Vagina (tissue), 2 donors: ENCODE measurements at regions not wholly inside any gene's neighbourhood (a gene's known extent, or its start where the extent isn't known, plus 50 kb on each side); places are given as distances from the start of the nearest gene placed in this dataset.

ENCODE experiments used
- POLR2A ChIP-seq, 2 donors: fragments of 450-650 bp; IDR thresholded peaks; one replicate each; pipeline ENCODE4 v1.6.1; 2017; ENCODE audit warnings: antibody characterized with exemption in 2 of 2, mild to moderate bottlenecking in 2 of 2, moderate library complexity in 2 of 2
- POLR2AphosphoS5 ChIP-seq, 2 donors: sonication (generic); formaldehyde crosslinking; IDR thresholded peaks; one replicate each; pipeline ENCODE4 v1.9.0; 2017; ENCODE audit warnings: antibody characterized with exemption in 2 of 2, mild to moderate bottlenecking in 2 of 2, low read depth in 1 of 2; ENCODE audit not compliant: insufficient read depth in 1 of 2
- TF ChIP-seq, protein P1 (sequence below), 3 experiments: fragments of 450-650 bp in 2 of 3; fragments of 200-600 bp in 1 of 3; sonication (generic) in 1 of 3; IDR thresholded peaks; one replicate each; pipeline ENCODE4 v1.5.1; 2017 to 2019; ENCODE audit warnings: antibody characterized with exemption in 3 of 3, mild to moderate bottlenecking in 2 of 3, moderate library complexity in 2 of 3

DNA sequence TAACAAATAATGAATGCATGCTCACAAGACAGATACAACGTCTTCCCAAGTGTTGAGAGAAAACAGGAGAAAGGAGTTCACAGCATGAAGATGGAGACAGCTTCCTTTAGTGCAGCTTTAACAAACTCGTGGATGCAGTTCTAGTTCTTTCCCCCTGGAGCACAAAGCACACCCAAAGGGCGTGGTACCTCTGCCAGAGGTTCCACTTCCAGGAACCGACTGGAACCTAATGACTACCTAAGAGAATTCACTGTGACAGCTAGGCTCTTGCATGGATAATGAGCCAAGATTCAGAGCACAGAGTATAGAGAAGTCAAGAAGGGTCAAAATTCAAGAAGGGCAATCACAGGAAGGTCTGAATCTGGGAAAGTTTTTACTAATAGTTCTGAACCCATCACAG lies 673.2 kb downstream of the XPNPEP1 start:
- TF ChIP-seq, protein P1, sequence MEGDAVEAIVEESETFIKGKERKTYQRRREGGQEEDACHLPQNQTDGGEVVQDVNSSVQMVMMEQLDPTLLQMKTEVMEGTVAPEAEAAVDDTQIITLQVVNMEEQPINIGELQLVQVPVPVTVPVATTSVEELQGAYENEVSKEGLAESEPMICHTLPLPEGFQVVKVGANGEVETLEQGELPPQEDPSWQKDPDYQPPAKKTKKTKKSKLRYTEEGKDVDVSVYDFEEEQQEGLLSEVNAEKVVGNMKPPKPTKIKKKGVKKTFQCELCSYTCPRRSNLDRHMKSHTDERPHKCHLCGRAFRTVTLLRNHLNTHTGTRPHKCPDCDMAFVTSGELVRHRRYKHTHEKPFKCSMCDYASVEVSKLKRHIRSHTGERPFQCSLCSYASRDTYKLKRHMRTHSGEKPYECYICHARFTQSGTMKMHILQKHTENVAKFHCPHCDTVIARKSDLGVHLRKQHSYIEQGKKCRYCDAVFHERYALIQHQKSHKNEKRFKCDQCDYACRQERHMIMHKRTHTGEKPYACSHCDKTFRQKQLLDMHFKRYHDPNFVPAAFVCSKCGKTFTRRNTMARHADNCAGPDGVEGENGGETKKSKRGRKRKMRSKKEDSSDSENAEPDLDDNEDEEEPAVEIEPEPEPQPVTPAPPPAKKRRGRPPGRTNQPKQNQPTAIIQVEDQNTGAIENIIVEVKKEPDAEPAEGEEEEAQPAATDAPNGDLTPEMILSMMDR (IDR thresholded peaks at IDR 0.05) = no peak
- TF ChIP-seq POLR2A (IDR thresholded peaks at IDR 0.05) (no peak), POLR2AphosphoS5 (IDR thresholded peaks at IDR 0.05; ENCODE audit: insufficient read depth in 1 of 2, low read depth in 1 of 2) (no peak)
